ENCODE measurements at regions not wholly inside any gene's neighbourhood (a gene's known extent, or its start where the extent isn't known, plus 50 kb on each side); places are given as distances from the start of the nearest gene placed in this dataset.

- intact Hi-C loops (cut with DNase I): no loop called here
- TF ChIP-seq CTCF (IDR thresholded peaks at IDR 0.05): no peak
- no peaks in the 10 kb centered on the region for H3K9me3 ChIP-seq
- no peaks in the 10 kb centered on the region for H3K27me3 ChIP-seq
- H3K4me3 ChIP-seq: no peak overlapping the region
- no peak for DNase-seq (ENCODE audit: low spot score in 2 of 2)
- H3K4me1 ChIP-seq: peaks cover 0 to 14% of the 10 kb centered on the region in 2 donors
- no peak overlapping the region for H3K27ac ChIP-seq
- H3K36me3 ChIP-seq: no peaks in the 10 kb centered on the region
These were observed 139.5 kb upstream of the PKDCC start for GRCh38 chr2:41908349-41908748.

- Histone ChIP-seq H3K27me3 (no peaks in the 10 kb centered on the region), H3K4me3 (no peak overlapping the region), H3K4me1 (peaks cover 0 to 11% of the 10 kb centered on the region in 2 donors), H3K36me3 (no peaks in the 10 kb centered on the region), H3K27ac (no peak overlapping the region), H3K9me3 (no peaks in the 10 kb centered on the region)
- no peak for DNase-seq (ENCODE audit: low spot score in 2 of 2)
- intact Hi-C loops (cut with DNase I): no loop called here
- no peak for TF ChIP-seq CTCF (IDR thresholded peaks at IDR 0.05)
These were observed 138.2 kb upstream of the PKDCC start for GRCh38 chr2:41909584-41909983.

- no peaks in the 10 kb centered on the region for H3K9me3 ChIP-seq
- intact Hi-C loops (cut with DNase I): no loop called here
These were observed 137.7 kb upstream of the PKDCC start for GRCh38 chr2:41910126-41910525.

GRCh38 chr2:41911033-41911432, 136.8 kb upstream of the PKDCC start:
- H3K9me3 ChIP-seq: no peaks in the 10 kb centered on the region
- H3K27ac ChIP-seq: no peak overlapping the region
- no peaks in the 10 kb centered on the region for H3K36me3 ChIP-seq
- no peak for TF ChIP-seq CTCF (IDR thresholded peaks at IDR 0.05)
- intact Hi-C loops (cut with DNase I): no loop called here
- DNase-seq (ENCODE audit: low spot score in 2 of 2): no peak
- peaks cover 0 to 11% of the 10 kb centered on the region in 2 donors for H3K4me1 ChIP-seq
- no peaks in the 10 kb centered on the region for H3K27me3 ChIP-seq
- no peak overlapping the region for H3K4me3 ChIP-seq

More at GRCh38 chr2:41910126-41910525, 137.7 kb upstream of the PKDCC start:
- TF ChIP-seq CTCF (IDR thresholded peaks at IDR 0.05): no peak
- Histone ChIP-seq H3K27ac (no peak overlapping the region), H3K27me3 (no peaks in the 10 kb centered on the region), H3K4me1 (peaks cover 0 to 11% of the 10 kb centered on the region in 2 donors), H3K4me3 (no peak overlapping the region), H3K36me3 (no peaks in the 10 kb centered on the region)
- DNase-seq (ENCODE audit: low spot score in 2 of 2): no peak

- H3K36me3 ChIP-seq: no peaks in the 10 kb centered on the region
- no peak overlapping the region for H3K4me3 ChIP-seq
- no peaks in the 10 kb centered on the region for H3K9me3 ChIP-seq
- intact Hi-C loops (cut with DNase I): no loop called here
- peaks cover 0 to 11% of the 10 kb centered on the region in 2 donors for H3K4me1 ChIP-seq
- H3K27me3 ChIP-seq: no peaks in the 10 kb centered on the region
- H3K27ac ChIP-seq: no peak overlapping the region
- no peak for TF ChIP-seq CTCF (IDR thresholded peaks at IDR 0.05)
- no peak for DNase-seq (ENCODE audit: low spot score in 2 of 2)
These were observed 135.5 kb upstream of the PKDCC start for GRCh38 chr2:41912337-41912736.

- intact Hi-C loops (cut with DNase I): no loop called here
- DNase-seq (ENCODE audit: low spot score in 2 of 2): no peak
- TF ChIP-seq CTCF (IDR thresholded peaks at IDR 0.05): no peak
These were observed 135.0 kb upstream of the PKDCC start for GRCh38 chr2:41912776-41913175.

More at GRCh38 chr2:41912776-41913175, 135.0 kb upstream of the PKDCC start:
- Histone ChIP-seq H3K27ac (no peak overlapping the region), H3K9me3 (no peaks in the 10 kb centered on the region), H3K4me1 (peaks cover 0 to 11% of the 10 kb centered on the region in 2 donors), H3K36me3 (no peaks in the 10 kb centered on the region), H3K4me3 (no peak overlapping the region), H3K27me3 (no peaks in the 10 kb centered on the region)

Data from ascending aorta (tissue), 2 donors.